ENCODE measurements at regions not wholly inside any gene's neighbourhood (a gene's known extent, or its start where the extent isn't known, plus 50 kb on each side); places are given as distances from the start of the nearest gene placed in this dataset.

GRCh38 chr3:144229953-144230352 is 258.3 kb downstream of the DIPK2A start:
- peaks cover 5% of the 10 kb centered on the region for H3K27me3 Mint-ChIP-seq (ENCODE audit: low read depth)
- TF ChIP-seq CTCF (IDR thresholded peaks at IDR 0.05; ENCODE audit: unreplicated experiment in 3 of 3) = no peak
- peaks cover 7% of the 10 kb centered on the region for H3K9me3 Mint-ChIP-seq
- no peak overlapping the region for H3K27ac Mint-ChIP-seq
- H3K36me3 Mint-ChIP-seq (ENCODE audit: low read depth) = no peaks in the 10 kb centered on the region
- H3K4me3 Mint-ChIP-seq = no peak overlapping the region
- H3K4me1 Mint-ChIP-seq = no peaks in the 10 kb centered on the region

- no peak for TF ChIP-seq CTCF (IDR thresholded peaks at IDR 0.05; ENCODE audit: unreplicated experiment in 3 of 3)
- H3K9me3 Mint-ChIP-seq = no peaks in the 10 kb centered on the region
- H3K27me3 Mint-ChIP-seq (ENCODE audit: low read depth) = peaks cover 14% of the 10 kb centered on the region
- peaks cover 9% of the 10 kb centered on the region for H3K4me1 Mint-ChIP-seq
- H3K36me3 Mint-ChIP-seq (ENCODE audit: low read depth) = no peaks in the 10 kb centered on the region
- H3K4me3 Mint-ChIP-seq = no peak overlapping the region
- no peak overlapping the region for H3K27ac Mint-ChIP-seq
These were observed 263.9 kb downstream of the DIPK2A start for GRCh38 chr3:144235489-144235888.

GRCh38 chr3:144237351-144237750 is 265.7 kb downstream of the DIPK2A start:
- TF ChIP-seq CTCF (IDR thresholded peaks at IDR 0.05; ENCODE audit: unreplicated experiment in 3 of 3) = no peak
- Mint-ChIP-seq H3K4me1 (peaks cover 21% of the 10 kb centered on the region), H3K27me3 (ENCODE audit: low read depth) (peaks cover 13% of the 10 kb centered on the region), H3K27ac (no peak overlapping the region), H3K36me3 (ENCODE audit: low read depth) (no peaks in the 10 kb centered on the region), H3K9me3 (no peaks in the 10 kb centered on the region), H3K4me3 (no peak overlapping the region)

- H3K9me3 Mint-ChIP-seq = no peaks in the 10 kb centered on the region
- peaks cover 27% of the 10 kb centered on the region for H3K4me1 Mint-ChIP-seq
- no peak for TF ChIP-seq CTCF (IDR thresholded peaks at IDR 0.05; ENCODE audit: unreplicated experiment in 3 of 3)
- peak overlapping the region; percentile 77 to 89 (median 81) for H3K27ac Mint-ChIP-seq
- H3K27me3 Mint-ChIP-seq (ENCODE audit: low read depth) = peaks cover 16% of the 10 kb centered on the region
- no peak overlapping the region for H3K4me3 Mint-ChIP-seq
- no peaks in the 10 kb centered on the region for H3K36me3 Mint-ChIP-seq (ENCODE audit: low read depth)
These were observed 269.8 kb downstream of the DIPK2A start for GRCh38 chr3:144241404-144241803.

GRCh38 chr3:144242747-144243146 is 271.1 kb downstream of the DIPK2A start:
- H3K27ac Mint-ChIP-seq = peak overlapping the region in 2 of 3 experiments; percentile 16 to 77
- H3K36me3 Mint-ChIP-seq (ENCODE audit: low read depth) = no peaks in the 10 kb centered on the region
- no peak for TF ChIP-seq CTCF (IDR thresholded peaks at IDR 0.05; ENCODE audit: unreplicated experiment in 3 of 3)
- no peaks in the 10 kb centered on the region for H3K9me3 Mint-ChIP-seq
- peaks cover 27% of the 10 kb centered on the region for H3K4me1 Mint-ChIP-seq
- no peak overlapping the region for H3K4me3 Mint-ChIP-seq
- H3K27me3 Mint-ChIP-seq (ENCODE audit: low read depth) = peaks cover 9% of the 10 kb centered on the region

- Mint-ChIP-seq H3K9me3 (no peaks in the 10 kb centered on the region), H3K4me1 (peaks cover 18% of the 10 kb centered on the region), H3K4me3 (no peak overlapping the region), H3K27me3 (ENCODE audit: low read depth) (peaks cover 7% of the 10 kb centered on the region), H3K27ac (no peak overlapping the region), H3K36me3 (ENCODE audit: low read depth) (no peaks in the 10 kb centered on the region)
- no peak for TF ChIP-seq CTCF (IDR thresholded peaks at IDR 0.05; ENCODE audit: unreplicated experiment in 3 of 3)
These were observed 273.0 kb downstream of the DIPK2A start for GRCh38 chr3:144244662-144245061.
